OCI-LY7 (cell line): ENCODE measurements at regions not wholly inside any gene's neighbourhood (a gene's known extent, or its start where the extent isn't known, plus 50 kb on each side); places are given as distances from the start of the nearest gene placed in this dataset.

Experiments
- EZH2phosphoT487 ChIP-seq: fragments of 200-600 bp; sonication (generic); IDR thresholded peaks from 2 replicates; pipeline ENCODE4 v1.6.1; 2018; ENCODE audit warnings: low read depth, borderline replicate concordance, mild to moderate bottlenecking, mixed run types, antibody characterized with exemption, low read length, moderate library complexity, mixed read lengths
- TF ChIP-seq, protein P1 (sequence below): fragments of 200-600 bp; sonication (generic); conservative IDR thresholded peaks from 2 replicates; pipeline ENCODE4 v1.5.1; 2014; ENCODE audit warnings: mild to moderate bottlenecking, antibody characterized with exemption, low read length, moderate library complexity, mixed read lengths

DNA sequence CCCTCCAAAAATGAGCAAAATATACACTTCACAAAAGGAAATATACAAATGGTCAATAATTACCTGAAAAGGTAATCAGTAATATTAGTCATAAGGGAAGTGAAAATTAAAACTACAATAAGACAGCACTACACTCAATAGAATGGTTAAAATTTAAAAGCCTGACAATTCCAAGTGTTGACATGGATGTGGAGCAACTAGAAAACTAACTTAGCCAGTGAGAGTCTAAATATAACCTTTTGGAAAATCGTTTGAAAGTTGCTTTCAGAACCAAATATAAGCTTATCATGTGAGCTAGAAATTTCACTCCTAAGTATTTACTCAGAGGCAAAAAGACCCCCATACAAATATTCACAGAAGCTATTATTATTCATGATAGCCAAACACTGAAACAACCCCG, 105.1 kb upstream of the MVB12B start:
- TF ChIP-seq, protein P1, sequence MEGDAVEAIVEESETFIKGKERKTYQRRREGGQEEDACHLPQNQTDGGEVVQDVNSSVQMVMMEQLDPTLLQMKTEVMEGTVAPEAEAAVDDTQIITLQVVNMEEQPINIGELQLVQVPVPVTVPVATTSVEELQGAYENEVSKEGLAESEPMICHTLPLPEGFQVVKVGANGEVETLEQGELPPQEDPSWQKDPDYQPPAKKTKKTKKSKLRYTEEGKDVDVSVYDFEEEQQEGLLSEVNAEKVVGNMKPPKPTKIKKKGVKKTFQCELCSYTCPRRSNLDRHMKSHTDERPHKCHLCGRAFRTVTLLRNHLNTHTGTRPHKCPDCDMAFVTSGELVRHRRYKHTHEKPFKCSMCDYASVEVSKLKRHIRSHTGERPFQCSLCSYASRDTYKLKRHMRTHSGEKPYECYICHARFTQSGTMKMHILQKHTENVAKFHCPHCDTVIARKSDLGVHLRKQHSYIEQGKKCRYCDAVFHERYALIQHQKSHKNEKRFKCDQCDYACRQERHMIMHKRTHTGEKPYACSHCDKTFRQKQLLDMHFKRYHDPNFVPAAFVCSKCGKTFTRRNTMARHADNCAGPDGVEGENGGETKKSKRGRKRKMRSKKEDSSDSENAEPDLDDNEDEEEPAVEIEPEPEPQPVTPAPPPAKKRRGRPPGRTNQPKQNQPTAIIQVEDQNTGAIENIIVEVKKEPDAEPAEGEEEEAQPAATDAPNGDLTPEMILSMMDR = no peak
- no peak for TF ChIP-seq EZH2phosphoT487
